ENCODE measurements at regions not wholly inside any gene's neighbourhood (a gene's known extent, or its start where the extent isn't known, plus 50 kb on each side); places are given as distances from the start of the nearest gene placed in this dataset.

DNA sequence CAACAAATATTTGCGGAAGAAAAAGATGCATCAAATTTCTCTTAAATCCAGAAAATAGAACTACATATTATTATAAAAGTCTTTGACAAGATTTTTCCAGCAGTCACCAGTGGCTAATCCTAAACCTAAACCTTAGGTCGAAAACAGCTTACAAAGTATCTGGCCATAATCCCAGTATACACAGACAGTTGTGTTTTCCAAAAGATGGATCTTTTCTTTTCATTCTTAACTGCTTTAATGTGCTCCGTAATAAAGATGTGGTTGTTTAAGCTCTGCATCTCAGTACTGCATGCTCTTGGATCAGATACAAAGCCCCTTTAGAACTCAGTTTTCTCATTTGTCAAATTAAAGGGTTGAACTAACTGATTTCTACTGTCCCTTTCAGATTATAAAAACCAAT is 247.8 kb downstream of the TXNL1 start:
- intact Hi-C loops (cut with DNase I), result no loop called here
- 92 to 96% methylated on average over 3 of the region's 3 CpGs for WGBS, 2 donors
- H3K4me1 ChIP-seq, result peaks cover 5 to 17% of the 10 kb centered on the region in 2 donors

GRCh38 chr18:56389190-56389589 is 249.2 kb downstream of the TXNL1 start:
- DNase-seq, result peak in 1 of 2 donors; percentile 42
- WGBS, 2 donors, result 76 to 79% methylated on average over 8 of the region's 8 CpGs
- Histone ChIP-seq H3K4me3 (replicated peaks in 1 of 3) (no peak overlapping the region), H3K27me3 (no peaks in the 10 kb centered on the region), H3K27ac (no peak overlapping the region), H3K36me3 (no peaks in the 10 kb centered on the region), H3K9me3 (no peaks in the 10 kb centered on the region), H3K4me1 (peaks cover 5 to 17% of the 10 kb centered on the region in 2 donors)
- intact Hi-C loops (cut with DNase I), result no loop called here
- TF ChIP-seq, protein P1, sequence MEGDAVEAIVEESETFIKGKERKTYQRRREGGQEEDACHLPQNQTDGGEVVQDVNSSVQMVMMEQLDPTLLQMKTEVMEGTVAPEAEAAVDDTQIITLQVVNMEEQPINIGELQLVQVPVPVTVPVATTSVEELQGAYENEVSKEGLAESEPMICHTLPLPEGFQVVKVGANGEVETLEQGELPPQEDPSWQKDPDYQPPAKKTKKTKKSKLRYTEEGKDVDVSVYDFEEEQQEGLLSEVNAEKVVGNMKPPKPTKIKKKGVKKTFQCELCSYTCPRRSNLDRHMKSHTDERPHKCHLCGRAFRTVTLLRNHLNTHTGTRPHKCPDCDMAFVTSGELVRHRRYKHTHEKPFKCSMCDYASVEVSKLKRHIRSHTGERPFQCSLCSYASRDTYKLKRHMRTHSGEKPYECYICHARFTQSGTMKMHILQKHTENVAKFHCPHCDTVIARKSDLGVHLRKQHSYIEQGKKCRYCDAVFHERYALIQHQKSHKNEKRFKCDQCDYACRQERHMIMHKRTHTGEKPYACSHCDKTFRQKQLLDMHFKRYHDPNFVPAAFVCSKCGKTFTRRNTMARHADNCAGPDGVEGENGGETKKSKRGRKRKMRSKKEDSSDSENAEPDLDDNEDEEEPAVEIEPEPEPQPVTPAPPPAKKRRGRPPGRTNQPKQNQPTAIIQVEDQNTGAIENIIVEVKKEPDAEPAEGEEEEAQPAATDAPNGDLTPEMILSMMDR (IDR thresholded peaks at IDR 0.05), result peak in 3 of 6 experiments; percentile 24 to 32 (median 29)
- no peak for TF ChIP-seq POLR2A (IDR thresholded peaks at IDR 0.05)

More for the DNA sequence above, 247.8 kb downstream of the TXNL1 start:
- no peak for TF ChIP-seq POLR2A (IDR thresholded peaks at IDR 0.05)
- TF ChIP-seq, protein P1 (IDR thresholded peaks at IDR 0.05), result no peak
- Histone ChIP-seq H3K27me3 (no peaks in the 10 kb centered on the region), H3K9me3 (no peaks in the 10 kb centered on the region), H3K4me3 (replicated peaks in 1 of 3) (no peak overlapping the region), H3K36me3 (no peaks in the 10 kb centered on the region), H3K27ac (no peak overlapping the region)
- no peak for DNase-seq

DNA sequence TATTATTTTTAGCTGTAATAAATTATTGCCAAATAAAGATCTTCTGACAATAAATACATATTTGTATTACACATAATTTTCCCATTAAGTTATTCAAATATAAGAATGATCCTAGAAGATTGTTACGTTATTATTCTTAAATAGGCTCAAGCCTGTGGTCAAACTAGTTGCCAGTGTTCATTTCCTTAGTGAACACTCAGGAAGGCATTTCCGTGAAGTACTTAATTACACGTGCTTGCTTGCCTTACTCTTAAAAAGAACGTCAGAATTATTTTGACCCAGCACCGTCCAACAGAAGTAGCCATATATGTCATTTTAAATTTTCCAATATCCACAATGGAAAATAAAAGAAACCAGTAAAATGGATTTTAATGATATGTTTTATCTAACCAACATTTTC is 249.8 kb downstream of the TXNL1 start:
- intact Hi-C loops (cut with DNase I), result no loop called here

GRCh38 chr18:56386856-56387255 is 251.5 kb downstream of the TXNL1 start:
- Histone ChIP-seq H3K27ac (no peak overlapping the region), H3K27me3 (no peaks in the 10 kb centered on the region), H3K4me1 (peaks cover 5 to 24% of the 10 kb centered on the region in 2 donors), H3K9me3 (no peaks in the 10 kb centered on the region), H3K36me3 (no peaks in the 10 kb centered on the region), H3K4me3 (replicated peaks in 1 of 3) (no peak overlapping the region)
- DNase-seq, result no peak
- TF ChIP-seq POLR2A (IDR thresholded peaks at IDR 0.05), result no peak
- TF ChIP-seq, protein P1 (IDR thresholded peaks at IDR 0.05), result no peak
- intact Hi-C loops (cut with DNase I), result no loop called here

More for the DNA sequence above, 249.8 kb downstream of the TXNL1 start:
- Histone ChIP-seq H3K4me1 (peaks cover 5 to 17% of the 10 kb centered on the region in 2 donors), H3K4me3 (replicated peaks in 1 of 3) (no peak overlapping the region), H3K27ac (peak overlapping the region in 1 of 3 donors; percentile 47), H3K27me3 (no peaks in the 10 kb centered on the region), H3K36me3 (no peaks in the 10 kb centered on the region), H3K9me3 (no peaks in the 10 kb centered on the region)
- no peak for TF ChIP-seq POLR2A (IDR thresholded peaks at IDR 0.05)
- TF ChIP-seq, protein P1 (IDR thresholded peaks at IDR 0.05), result no peak
- WGBS, 2 donors, result 25 to 33% methylated on average over 5 of the region's 5 CpGs
- DNase-seq, result no peak

GRCh38 chr18:56383349-56383748 is 255.0 kb downstream of the TXNL1 start:
- TF ChIP-seq, protein P1 (IDR thresholded peaks at IDR 0.05), result no peak
- TF ChIP-seq POLR2A (IDR thresholded peaks at IDR 0.05), result no peak
- Histone ChIP-seq H3K4me3 (replicated peaks in 1 of 3) (no peak overlapping the region), H3K9me3 (no peaks in the 10 kb centered on the region), H3K4me1 (peaks cover 0 to 25% of the 10 kb centered on the region in 2 donors), H3K27me3 (no peaks in the 10 kb centered on the region), H3K36me3 (no peaks in the 10 kb centered on the region), H3K27ac (no peak overlapping the region)
- no peak for DNase-seq
- WGBS, 2 donors, result 81 to 88% methylated on average over 1 of the region's 1 CpG
- intact Hi-C loops (cut with DNase I), result no loop called here
